Smooth muscle cell (in vitro differentiated cells): ENCODE measurements at regions not wholly inside any gene's neighbourhood (a gene's known extent, or its start where the extent isn't known, plus 50 kb on each side); places are given as distances from the start of the nearest gene placed in this dataset.

ENCODE experiments used
- DNase-seq: peaks from one replicate; lab custom pipeline; 2025; ENCODE audit not compliant: unreplicated experiment; lab: John Stamatoyannopoulos, UW
- H2AFZ ChIP-seq: fragments of 200-600 bp; sonication (generic); 2 replicates; pipeline ENCODE4 v1.6.0; 2016; ENCODE audit warnings: antibody characterized with exemption, low read depth, mild to moderate bottlenecking
- H3F3A ChIP-seq: fragments of 200-600 bp; sonication (generic); 2 replicates; pipeline ENCODE4 v1.6.0; 2017; ENCODE audit warnings: antibody characterized with exemption, low read depth
- H3K27ac ChIP-seq: fragments of 200-600 bp; sonication (generic); 2 replicates; pipeline ENCODE4 v1.5.1; 2016; ENCODE audit warnings: low read depth, mild to moderate bottlenecking
- H3K27me3 ChIP-seq: fragments of 200-600 bp; sonication (generic); 2 replicates; pipeline ENCODE4 v1.6.1; 2016; ENCODE audit warnings: low read depth, mild to moderate bottlenecking
- H3K36me3 ChIP-seq: fragments of 200-600 bp; sonication (generic); 2 replicates; pipeline ENCODE4 v1.5.1; 2016; ENCODE audit warnings: low read depth
- H3K4me1 ChIP-seq: fragments of 200-600 bp; sonication (generic); 2 replicates; pipeline ENCODE4 v1.5.1; 2016; ENCODE audit warnings: low read depth
- H3K4me2 ChIP-seq: fragments of 200-600 bp; sonication (generic); 2 replicates; pipeline ENCODE4 v1.6.0; 2016; ENCODE audit warnings: mild to moderate bottlenecking
- H3K4me3 ChIP-seq: fragments of 200-600 bp; sonication (generic); 2 replicates; pipeline ENCODE4 v1.5.1; 2016; ENCODE audit warnings: mild to moderate bottlenecking
- H3K79me2 ChIP-seq: fragments of 200-600 bp; sonication (generic); 2 replicates; pipeline ENCODE4 v1.6.0; 2016; ENCODE audit warnings: low read depth, mild to moderate bottlenecking
- H3K9ac ChIP-seq: fragments of 200-600 bp; sonication (generic); 2 replicates; pipeline ENCODE4 v1.6.0; 2016; ENCODE audit warnings: low read depth
- H3K9me3 ChIP-seq: fragments of 200-600 bp; sonication (generic); replicated peaks from 2 replicates; pipeline ENCODE4 v1.5.1; 2016; ENCODE audit warnings: low read depth
- H4K20me1 ChIP-seq: fragments of 200-600 bp; sonication (generic); 2 replicates; pipeline ENCODE4 v1.6.0; 2016; ENCODE audit warnings: low read depth
- WGBS: methylation state at CpG from one replicate; pipeline ENCODE4 v1.1.7; 2016; ENCODE audit warnings: low lambda C conversion rate; 5-methylcytosine and 5-hydroxymethylcytosine counted together
- TF ChIP-seq, protein P1 (sequence below): fragments of 200-600 bp; sonication (generic); IDR thresholded peaks from 2 replicates; pipeline ENCODE4 v1.5.1; 2017; ENCODE audit warnings: borderline replicate concordance, mild to moderate bottlenecking, antibody characterized with exemption; ENCODE audit not compliant: insufficient read depth, poor library complexity, severe bottlenecking

DNA sequence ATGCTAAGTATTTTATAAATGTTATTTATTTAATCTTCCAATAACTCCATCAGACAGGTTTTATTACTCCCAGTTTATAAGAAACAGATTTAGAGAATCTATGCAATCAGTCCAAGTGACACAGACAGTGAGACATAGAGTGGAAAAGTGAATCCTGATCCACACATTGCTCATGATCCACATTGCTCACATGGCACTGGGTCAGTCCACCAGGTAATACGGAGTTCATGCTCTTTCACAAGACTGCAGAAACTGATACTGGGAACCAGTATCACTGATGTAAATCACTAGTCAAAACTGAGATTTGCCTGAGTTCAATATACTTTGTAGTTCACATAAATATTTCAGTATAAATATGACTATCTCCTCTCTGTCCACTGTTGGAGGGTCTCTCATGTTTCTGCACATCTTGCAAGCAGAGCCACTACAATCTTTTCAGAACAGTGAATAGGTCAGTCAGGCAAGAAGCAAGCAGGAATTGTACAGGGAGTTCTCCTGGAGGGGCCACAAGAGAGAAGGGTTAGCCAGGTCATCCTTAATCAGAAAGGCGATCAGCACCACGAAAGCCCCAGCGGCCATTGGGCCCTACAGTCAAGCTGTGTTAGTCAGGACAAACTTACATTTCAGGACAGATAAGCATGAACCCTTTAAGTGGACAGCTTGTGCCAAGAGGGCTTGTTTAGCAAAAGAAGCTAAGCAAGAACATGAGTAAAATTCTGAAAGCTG is 275.4 kb upstream of the NR5A2 start:
- no peaks in the 10 kb centered on the region for H3K36me3 ChIP-seq
- no peak overlapping the region for H3K27ac ChIP-seq
- peaks cover 24% of the 10 kb centered on the region for H3K27me3 ChIP-seq
- H3K4me1 ChIP-seq = no peaks in the 10 kb centered on the region
- H3F3A ChIP-seq = no peaks in the 10 kb centered on the region
- H3K9me3 ChIP-seq = no peaks in the 10 kb centered on the region
- H3K9ac ChIP-seq = no peak overlapping the region
- no peak overlapping the region for H3K4me3 ChIP-seq
- H4K20me1 ChIP-seq = no peaks in the 10 kb centered on the region
- no peak overlapping the region for H3K4me2 ChIP-seq
- TF ChIP-seq, protein P1, sequence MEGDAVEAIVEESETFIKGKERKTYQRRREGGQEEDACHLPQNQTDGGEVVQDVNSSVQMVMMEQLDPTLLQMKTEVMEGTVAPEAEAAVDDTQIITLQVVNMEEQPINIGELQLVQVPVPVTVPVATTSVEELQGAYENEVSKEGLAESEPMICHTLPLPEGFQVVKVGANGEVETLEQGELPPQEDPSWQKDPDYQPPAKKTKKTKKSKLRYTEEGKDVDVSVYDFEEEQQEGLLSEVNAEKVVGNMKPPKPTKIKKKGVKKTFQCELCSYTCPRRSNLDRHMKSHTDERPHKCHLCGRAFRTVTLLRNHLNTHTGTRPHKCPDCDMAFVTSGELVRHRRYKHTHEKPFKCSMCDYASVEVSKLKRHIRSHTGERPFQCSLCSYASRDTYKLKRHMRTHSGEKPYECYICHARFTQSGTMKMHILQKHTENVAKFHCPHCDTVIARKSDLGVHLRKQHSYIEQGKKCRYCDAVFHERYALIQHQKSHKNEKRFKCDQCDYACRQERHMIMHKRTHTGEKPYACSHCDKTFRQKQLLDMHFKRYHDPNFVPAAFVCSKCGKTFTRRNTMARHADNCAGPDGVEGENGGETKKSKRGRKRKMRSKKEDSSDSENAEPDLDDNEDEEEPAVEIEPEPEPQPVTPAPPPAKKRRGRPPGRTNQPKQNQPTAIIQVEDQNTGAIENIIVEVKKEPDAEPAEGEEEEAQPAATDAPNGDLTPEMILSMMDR = no peak
- no peak for DNase-seq
- WGBS = 86% methylated on average over 4 of the region's 4 CpGs
- no peak overlapping the region for H2AFZ ChIP-seq
- no peaks in the 10 kb centered on the region for H3K79me2 ChIP-seq

DNA sequence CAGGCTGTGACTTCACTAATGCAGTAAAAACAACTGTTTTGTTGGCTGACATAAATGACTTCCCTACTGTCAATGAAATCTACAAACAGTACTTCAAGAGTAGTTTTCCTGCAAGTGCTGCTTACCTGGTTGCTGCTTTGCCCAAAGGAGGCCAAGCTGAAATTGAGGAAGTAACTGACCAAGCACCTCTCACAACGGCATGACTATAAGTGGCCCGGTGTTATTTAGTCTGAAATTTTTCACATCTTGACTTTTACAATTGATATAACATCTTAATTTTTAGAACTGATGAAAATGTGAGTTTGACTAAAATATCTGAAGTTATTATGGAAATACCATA is 274.9 kb upstream of the NR5A2 start:
- Histone ChIP-seq H2AFZ (no peak overlapping the region), H3K4me1 (no peaks in the 10 kb centered on the region), H3K9me3 (no peaks in the 10 kb centered on the region), H3K27me3 (peaks cover 19% of the 10 kb centered on the region), H3K4me2 (no peak overlapping the region), H3K4me3 (no peak overlapping the region), H4K20me1 (no peaks in the 10 kb centered on the region), H3F3A (no peaks in the 10 kb centered on the region), H3K79me2 (no peaks in the 10 kb centered on the region), H3K36me3 (no peaks in the 10 kb centered on the region), H3K27ac (no peak overlapping the region), H3K9ac (no peak overlapping the region)
- 100% methylated on average over 2 of the region's 2 CpGs for WGBS
- TF ChIP-seq, protein P1 = no peak
- DNase-seq = no peak

DNA sequence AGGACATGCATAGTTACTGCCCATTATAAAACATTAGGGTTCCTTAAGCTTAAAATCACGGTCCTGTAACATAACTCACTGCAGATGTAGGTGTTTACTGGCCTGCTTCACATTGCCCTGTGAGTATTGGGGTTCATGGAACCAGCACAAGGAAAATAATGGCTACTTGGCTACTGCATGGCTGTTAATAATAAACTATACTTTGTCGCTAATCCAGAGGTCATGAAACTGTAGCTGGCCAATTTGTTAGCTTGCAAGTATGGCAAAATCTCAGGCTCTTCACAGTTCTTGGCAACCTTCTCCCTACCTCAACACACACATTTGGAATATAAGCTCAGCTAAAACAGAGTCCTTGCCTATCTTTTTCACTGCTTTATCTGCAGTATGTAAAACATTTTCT is 274.0 kb upstream of the NR5A2 start:
- DNase-seq = no peak
- Histone ChIP-seq H3K27me3 (peaks cover 10% of the 10 kb centered on the region), H4K20me1 (no peaks in the 10 kb centered on the region), H3K4me1 (no peaks in the 10 kb centered on the region), H3K9ac (no peak overlapping the region), H3K79me2 (no peaks in the 10 kb centered on the region), H3K4me3 (no peak overlapping the region), H3K4me2 (no peak overlapping the region), H3F3A (no peaks in the 10 kb centered on the region), H3K36me3 (no peaks in the 10 kb centered on the region), H3K27ac (no peak overlapping the region), H2AFZ (no peak overlapping the region), H3K9me3 (no peaks in the 10 kb centered on the region)
- TF ChIP-seq, protein P1 = no peak
- WGBS = 93% methylated on average over 2 of the region's 2 CpGs

DNA sequence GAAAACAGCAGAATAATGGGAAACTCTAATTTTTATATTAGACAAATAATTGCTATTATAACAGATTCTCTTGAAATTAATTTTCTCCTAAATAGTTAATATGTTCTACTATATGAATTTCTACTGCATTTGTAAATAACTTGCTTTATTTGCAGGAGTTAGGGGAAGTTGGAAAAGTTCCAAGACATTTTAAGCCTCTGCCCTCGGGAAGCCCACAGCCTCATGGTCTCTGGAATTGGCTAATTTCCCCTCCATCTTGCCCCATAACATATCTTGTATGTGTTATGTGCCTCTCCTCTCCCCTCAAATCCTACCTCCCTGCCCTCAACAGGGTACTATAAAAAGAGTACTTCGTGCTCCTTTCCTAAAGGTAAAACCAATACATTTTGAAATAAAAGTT is 271.4 kb upstream of the NR5A2 start:
- Histone ChIP-seq H3K9me3 (no peaks in the 10 kb centered on the region), H2AFZ (no peak overlapping the region), H3K36me3 (no peaks in the 10 kb centered on the region), H3K4me2 (no peak overlapping the region), H3K79me2 (no peaks in the 10 kb centered on the region), H3K9ac (no peak overlapping the region), H4K20me1 (no peaks in the 10 kb centered on the region), H3K4me1 (no peaks in the 10 kb centered on the region), H3K27me3 (no peaks in the 10 kb centered on the region), H3K4me3 (no peak overlapping the region), H3K27ac (no peak overlapping the region), H3F3A (no peaks in the 10 kb centered on the region)
- DNase-seq = no peak
- WGBS = 73% methylated on average over 2 of the region's 2 CpGs
- TF ChIP-seq, protein P1 = no peak
